ENCODE measurements at regions not wholly inside any gene's neighbourhood (a gene's known extent, or its start where the extent isn't known, plus 50 kb on each side); places are given as distances from the start of the nearest gene placed in this dataset.

GRCh38 chr12:124494751-124495129 lies 72.7 kb downstream of the NCOR2 start:
- Histone ChIP-seq H3K4me1 (ENCODE audit: control insufficient read depth, insufficient read depth, low read length, unreplicated experiment) (peaks cover 28% of the 10 kb centered on the region), H2AFZ (ENCODE audit: low read length, unreplicated experiment) (no peak overlapping the region), H3K27ac (ENCODE audit: low read depth, low read length) (no peak overlapping the region), H3K27me3 (ENCODE audit: insufficient read depth, low read length) (no peaks in the 10 kb centered on the region), H3K4me3 (ENCODE audit: low read depth, low read length) (no peak overlapping the region), H3K36me3 (ENCODE audit: insufficient read depth, low read length) (no peaks in the 10 kb centered on the region), H3K79me2 (ENCODE audit: control insufficient read depth, insufficient read depth, low read length, unreplicated experiment) (peaks cover 51% of the 10 kb centered on the region)

- Histone ChIP-seq H3K36me3 (ENCODE audit: insufficient read depth, low read length) (no peaks in the 10 kb centered on the region), H3K27me3 (ENCODE audit: insufficient read depth, low read length) (no peaks in the 10 kb centered on the region), H2AFZ (ENCODE audit: low read length, unreplicated experiment) (no peak overlapping the region), H3K79me2 (ENCODE audit: control insufficient read depth, insufficient read depth, low read length, unreplicated experiment) (peaks cover 48% of the 10 kb centered on the region), H3K4me3 (ENCODE audit: low read depth, low read length) (no peak overlapping the region), H3K4me1 (ENCODE audit: control insufficient read depth, insufficient read depth, low read length, unreplicated experiment) (peaks cover 24% of the 10 kb centered on the region), H3K27ac (ENCODE audit: low read depth, low read length) (no peak overlapping the region)
These were observed 73.3 kb downstream of the NCOR2 start for GRCh38 chr12:124493809-124494750.

GRCh38 chr12:124492879-124493808 lies 74.3 kb downstream of the NCOR2 start:
- H3K27me3 ChIP-seq (ENCODE audit: insufficient read depth, low read length): no peaks in the 10 kb centered on the region
- H3K4me1 ChIP-seq (ENCODE audit: control insufficient read depth, insufficient read depth, low read length, unreplicated experiment): peaks cover 15% of the 10 kb centered on the region
- H2AFZ ChIP-seq (ENCODE audit: low read length, unreplicated experiment): no peak overlapping the region
- no peaks in the 10 kb centered on the region for H3K36me3 ChIP-seq (ENCODE audit: insufficient read depth, low read length)
- H3K4me3 ChIP-seq (ENCODE audit: low read depth, low read length): no peak overlapping the region
- peaks cover 39% of the 10 kb centered on the region for H3K79me2 ChIP-seq (ENCODE audit: control insufficient read depth, insufficient read depth, low read length, unreplicated experiment)
- H3K27ac ChIP-seq (ENCODE audit: low read depth, low read length): no peak overlapping the region

- H3K27ac ChIP-seq (ENCODE audit: low read depth, low read length): no peak overlapping the region
- H3K27me3 ChIP-seq (ENCODE audit: insufficient read depth, low read length): no peaks in the 10 kb centered on the region
- H3K79me2 ChIP-seq (ENCODE audit: control insufficient read depth, insufficient read depth, low read length, unreplicated experiment): peaks cover 33% of the 10 kb centered on the region
- H3K4me3 ChIP-seq (ENCODE audit: low read depth, low read length): no peak overlapping the region
- H3K36me3 ChIP-seq (ENCODE audit: insufficient read depth, low read length): no peaks in the 10 kb centered on the region
- peaks cover 3% of the 10 kb centered on the region for H3K4me1 ChIP-seq (ENCODE audit: control insufficient read depth, insufficient read depth, low read length, unreplicated experiment)
- H2AFZ ChIP-seq (ENCODE audit: low read length, unreplicated experiment): no peak overlapping the region
These were observed 75.5 kb downstream of the NCOR2 start for GRCh38 chr12:124491856-124492420.

- Histone ChIP-seq H3K27me3 (ENCODE audit: insufficient read depth, low read length) (no peaks in the 10 kb centered on the region), H3K79me2 (ENCODE audit: control insufficient read depth, insufficient read depth, low read length, unreplicated experiment) (peaks cover 30% of the 10 kb centered on the region), H2AFZ (ENCODE audit: low read length, unreplicated experiment) (no peak overlapping the region)
These were observed 76.1 kb downstream of the NCOR2 start for GRCh38 chr12:124491310-124491709.

GRCh38 chr12:124490584-124491305 lies 76.7 kb downstream of the NCOR2 start:
- Histone ChIP-seq H3K27ac (ENCODE audit: low read depth, low read length) (no peak overlapping the region), H3K36me3 (ENCODE audit: insufficient read depth, low read length) (no peaks in the 10 kb centered on the region), H3K79me2 (ENCODE audit: control insufficient read depth, insufficient read depth, low read length, unreplicated experiment) (peaks cover 25% of the 10 kb centered on the region), H3K4me1 (ENCODE audit: control insufficient read depth, insufficient read depth, low read length, unreplicated experiment) (no peaks in the 10 kb centered on the region), H2AFZ (ENCODE audit: low read length, unreplicated experiment) (no peak overlapping the region), H3K27me3 (ENCODE audit: insufficient read depth, low read length) (no peaks in the 10 kb centered on the region), H3K4me3 (ENCODE audit: low read depth, low read length) (no peak overlapping the region)

More at GRCh38 chr12:124491310-124491709, 76.1 kb downstream of the NCOR2 start:
- no peak overlapping the region for H3K27ac ChIP-seq (ENCODE audit: low read depth, low read length)
- no peaks in the 10 kb centered on the region for H3K36me3 ChIP-seq (ENCODE audit: insufficient read depth, low read length)
- no peaks in the 10 kb centered on the region for H3K4me1 ChIP-seq (ENCODE audit: control insufficient read depth, insufficient read depth, low read length, unreplicated experiment)
- H3K4me3 ChIP-seq (ENCODE audit: low read depth, low read length): no peak overlapping the region

GRCh38 chr12:124489915-124490583 lies 77.4 kb downstream of the NCOR2 start:
- Histone ChIP-seq H2AFZ (ENCODE audit: low read length, unreplicated experiment) (no peak overlapping the region), H3K79me2 (ENCODE audit: control insufficient read depth, insufficient read depth, low read length, unreplicated experiment) (peaks cover 20% of the 10 kb centered on the region), H3K4me1 (ENCODE audit: control insufficient read depth, insufficient read depth, low read length, unreplicated experiment) (no peaks in the 10 kb centered on the region), H3K36me3 (ENCODE audit: insufficient read depth, low read length) (no peaks in the 10 kb centered on the region), H3K27ac (ENCODE audit: low read depth, low read length) (no peak overlapping the region), H3K27me3 (ENCODE audit: insufficient read depth, low read length) (no peaks in the 10 kb centered on the region), H3K4me3 (ENCODE audit: low read depth, low read length) (no peak overlapping the region)

GRCh38 chr12:124489220-124489619 lies 78.2 kb downstream of the NCOR2 start:
- Histone ChIP-seq H3K4me1 (ENCODE audit: control insufficient read depth, insufficient read depth, low read length, unreplicated experiment) (no peaks in the 10 kb centered on the region), H3K27me3 (ENCODE audit: insufficient read depth, low read length) (no peaks in the 10 kb centered on the region), H3K36me3 (ENCODE audit: insufficient read depth, low read length) (no peaks in the 10 kb centered on the region), H3K27ac (ENCODE audit: low read depth, low read length) (no peak overlapping the region), H3K79me2 (ENCODE audit: control insufficient read depth, insufficient read depth, low read length, unreplicated experiment) (peaks cover 20% of the 10 kb centered on the region), H3K4me3 (ENCODE audit: low read depth, low read length) (no peak overlapping the region), H2AFZ (ENCODE audit: low read length, unreplicated experiment) (no peak overlapping the region)

- peaks cover 18% of the 10 kb centered on the region for H3K79me2 ChIP-seq (ENCODE audit: control insufficient read depth, insufficient read depth, low read length, unreplicated experiment)
- no peaks in the 10 kb centered on the region for H3K4me1 ChIP-seq (ENCODE audit: control insufficient read depth, insufficient read depth, low read length, unreplicated experiment)
- no peak overlapping the region for H2AFZ ChIP-seq (ENCODE audit: low read length, unreplicated experiment)
- no peaks in the 10 kb centered on the region for H3K27me3 ChIP-seq (ENCODE audit: insufficient read depth, low read length)
- H3K4me3 ChIP-seq (ENCODE audit: low read depth, low read length): no peak overlapping the region
- no peak overlapping the region for H3K27ac ChIP-seq (ENCODE audit: low read depth, low read length)
- no peaks in the 10 kb centered on the region for H3K36me3 ChIP-seq (ENCODE audit: insufficient read depth, low read length)
These were observed 78.9 kb downstream of the NCOR2 start for GRCh38 chr12:124488520-124488919.

- Histone ChIP-seq H2AFZ (ENCODE audit: low read length, unreplicated experiment) (no peak overlapping the region), H3K4me3 (ENCODE audit: low read depth, low read length) (no peak overlapping the region), H3K27ac (ENCODE audit: low read depth, low read length) (no peak overlapping the region), H3K4me1 (ENCODE audit: control insufficient read depth, insufficient read depth, low read length, unreplicated experiment) (no peaks in the 10 kb centered on the region), H3K36me3 (ENCODE audit: insufficient read depth, low read length) (no peaks in the 10 kb centered on the region), H3K27me3 (ENCODE audit: insufficient read depth, low read length) (no peaks in the 10 kb centered on the region), H3K79me2 (ENCODE audit: control insufficient read depth, insufficient read depth, low read length, unreplicated experiment) (peaks cover 13% of the 10 kb centered on the region)
These were observed 79.6 kb downstream of the NCOR2 start for GRCh38 chr12:124487834-124488165.
